ENCODE measurements at regions not wholly inside any gene's neighbourhood (a gene's known extent, or its start where the extent isn't known, plus 50 kb on each side); places are given as distances from the start of the nearest gene placed in this dataset.
"Not testable (repeated sequence)": the region's sequence is repeated elsewhere in the genome, so short reads cannot be mapped to it uniquely, and the experiment has no call there.

GRCh38 chr7:34421526-34421925, 236.5 kb upstream of the NPSR1 start:
- no peaks in the 10 kb centered on the region for H3K27me3 ChIP-seq (ENCODE audit: control insufficient read depth, insufficient read depth, low read length)
- no peaks in the 10 kb centered on the region for H3K9me3 ChIP-seq (ENCODE audit: control insufficient read depth, low read depth, low read length)
- DNase-seq, result no peak
- no peak overlapping the region for H3K27ac ChIP-seq (ENCODE audit: low read length)
- no peaks in the 10 kb centered on the region for H3K36me3 ChIP-seq (ENCODE audit: control insufficient read depth, insufficient read depth, low read length)
- no peak overlapping the region for H3K4me3 ChIP-seq (ENCODE audit: low read length)
- H3K4me1 ChIP-seq (ENCODE audit: control insufficient read depth, insufficient read depth, low read length), result no peaks in the 10 kb centered on the region
- WGBS (ENCODE audit: insufficient coverage, low lambda C conversion rate), result 60% methylated on average over 1 of the region's 1 CpG

GRCh38 chr7:34425194-34425593, 232.8 kb upstream of the NPSR1 start:
- no peak for DNase-seq
- no peak overlapping the region for H3K27ac ChIP-seq (ENCODE audit: low read length)
- WGBS (ENCODE audit: insufficient coverage, low lambda C conversion rate), result no CpG with 5 or more reads among the region's 2 CpGs

GRCh38 chr7:34425631-34426384, 232.2 kb upstream of the NPSR1 start:
- H3K36me3 ChIP-seq (ENCODE audit: control insufficient read depth, insufficient read depth, low read length), result no peaks in the 10 kb centered on the region
- no peaks in the 10 kb centered on the region for H3K27me3 ChIP-seq (ENCODE audit: control insufficient read depth, insufficient read depth, low read length)
- 80% methylated on average over 1 of the region's 2 CpGs for WGBS (ENCODE audit: insufficient coverage, low lambda C conversion rate)

More at GRCh38 chr7:34425194-34425593, 232.8 kb upstream of the NPSR1 start:
- Histone ChIP-seq H3K4me3 (ENCODE audit: low read length) (no peak overlapping the region), H3K36me3 (ENCODE audit: control insufficient read depth, insufficient read depth, low read length) (no peaks in the 10 kb centered on the region), H3K9me3 (ENCODE audit: control insufficient read depth, low read depth, low read length) (no peaks in the 10 kb centered on the region), H3K4me1 (ENCODE audit: control insufficient read depth, insufficient read depth, low read length) (no peaks in the 10 kb centered on the region), H3K27me3 (ENCODE audit: control insufficient read depth, insufficient read depth, low read length) (no peaks in the 10 kb centered on the region)

GRCh38 chr7:34430456-34430855, 227.6 kb upstream of the NPSR1 start:
- no peaks in the 10 kb centered on the region for H3K27me3 ChIP-seq (ENCODE audit: control insufficient read depth, insufficient read depth, low read length)
- H3K27ac ChIP-seq (ENCODE audit: low read length), result no peak overlapping the region
- no CpG with 5 or more reads among the region's 4 CpGs for WGBS (ENCODE audit: insufficient coverage, low lambda C conversion rate)
- no peaks in the 10 kb centered on the region for H3K9me3 ChIP-seq (ENCODE audit: control insufficient read depth, low read depth, low read length)
- no peak for DNase-seq
- no peak overlapping the region for H3K4me3 ChIP-seq (ENCODE audit: low read length)
- no peaks in the 10 kb centered on the region for H3K36me3 ChIP-seq (ENCODE audit: control insufficient read depth, insufficient read depth, low read length)
- no peaks in the 10 kb centered on the region for H3K4me1 ChIP-seq (ENCODE audit: control insufficient read depth, insufficient read depth, low read length)

More at GRCh38 chr7:34425631-34426384, 232.2 kb upstream of the NPSR1 start:
- Histone ChIP-seq H3K27ac (ENCODE audit: low read length) (no peak overlapping the region), H3K9me3 (ENCODE audit: control insufficient read depth, low read depth, low read length) (no peaks in the 10 kb centered on the region), H3K4me3 (ENCODE audit: low read length) (no peak overlapping the region), H3K4me1 (ENCODE audit: control insufficient read depth, insufficient read depth, low read length) (no peaks in the 10 kb centered on the region)
- no peak for DNase-seq

GRCh38 chr7:34438436-34438835, 219.6 kb upstream of the NPSR1 start:
- WGBS (ENCODE audit: insufficient coverage, low lambda C conversion rate), result 84% methylated on average over 3 of the region's 3 CpGs
- no peaks in the 10 kb centered on the region for H3K27me3 ChIP-seq (ENCODE audit: control insufficient read depth, insufficient read depth, low read length)
- H3K9me3 ChIP-seq (ENCODE audit: control insufficient read depth, low read depth, low read length), result no peaks in the 10 kb centered on the region

GRCh38 chr7:34445653-34446052, 212.4 kb upstream of the NPSR1 start:
- no peak overlapping the region for H3K27ac ChIP-seq (ENCODE audit: low read length)
- no CpG with 5 or more reads among the region's 3 CpGs for WGBS (ENCODE audit: insufficient coverage, low lambda C conversion rate)
- no peak for DNase-seq
- no peak overlapping the region for H3K4me3 ChIP-seq (ENCODE audit: low read length)
- H3K9me3 ChIP-seq (ENCODE audit: control insufficient read depth, low read depth, low read length), result no peaks in the 10 kb centered on the region
- H3K36me3 ChIP-seq (ENCODE audit: control insufficient read depth, insufficient read depth, low read length), result no peaks in the 10 kb centered on the region
- H3K27me3 ChIP-seq (ENCODE audit: control insufficient read depth, insufficient read depth, low read length), result no peaks in the 10 kb centered on the region
- H3K4me1 ChIP-seq (ENCODE audit: control insufficient read depth, insufficient read depth, low read length), result no peaks in the 10 kb centered on the region

More at GRCh38 chr7:34438436-34438835, 219.6 kb upstream of the NPSR1 start:
- no peak overlapping the region for H3K4me3 ChIP-seq (ENCODE audit: low read length)
- H3K36me3 ChIP-seq (ENCODE audit: control insufficient read depth, insufficient read depth, low read length), result no peaks in the 10 kb centered on the region
- no peak for DNase-seq
- H3K4me1 ChIP-seq (ENCODE audit: control insufficient read depth, insufficient read depth, low read length), result no peaks in the 10 kb centered on the region
- no peak overlapping the region for H3K27ac ChIP-seq (ENCODE audit: low read length)

- not testable (repeated sequence) for H3K4me1 ChIP-seq (ENCODE audit: control insufficient read depth, insufficient read depth, low read length); H3K9me3 ChIP-seq (ENCODE audit: control insufficient read depth, low read depth, low read length); H3K27me3 ChIP-seq (ENCODE audit: control insufficient read depth, insufficient read depth, low read length); H3K4me3 ChIP-seq (ENCODE audit: low read length); DNase-seq; H3K27ac ChIP-seq (ENCODE audit: low read length); H3K36me3 ChIP-seq (ENCODE audit: control insufficient read depth, insufficient read depth, low read length)
- WGBS (ENCODE audit: insufficient coverage, low lambda C conversion rate), result no CpG with 5 or more reads among the region's 2 CpGs
These were observed 209.5 kb upstream of the NPSR1 start for GRCh38 chr7:34448531-34448930.

GRCh38 chr7:34449765-34450164, 208.3 kb upstream of the NPSR1 start:
- no peak for DNase-seq
- no peaks in the 10 kb centered on the region for H3K9me3 ChIP-seq (ENCODE audit: control insufficient read depth, low read depth, low read length)
- no peaks in the 10 kb centered on the region for H3K27me3 ChIP-seq (ENCODE audit: control insufficient read depth, insufficient read depth, low read length)
- no peak overlapping the region for H3K4me3 ChIP-seq (ENCODE audit: low read length)
- WGBS (ENCODE audit: insufficient coverage, low lambda C conversion rate), result 100% methylated on average over 1 of the region's 1 CpG
- no peaks in the 10 kb centered on the region for H3K36me3 ChIP-seq (ENCODE audit: control insufficient read depth, insufficient read depth, low read length)
- H3K27ac ChIP-seq (ENCODE audit: low read length), result no peak overlapping the region
- no peaks in the 10 kb centered on the region for H3K4me1 ChIP-seq (ENCODE audit: control insufficient read depth, insufficient read depth, low read length)

GRCh38 chr7:34451183-34451582, 206.8 kb upstream of the NPSR1 start:
- no peak overlapping the region for H3K4me3 ChIP-seq (ENCODE audit: low read length)
- no peaks in the 10 kb centered on the region for H3K9me3 ChIP-seq (ENCODE audit: control insufficient read depth, low read depth, low read length)
- no peaks in the 10 kb centered on the region for H3K36me3 ChIP-seq (ENCODE audit: control insufficient read depth, insufficient read depth, low read length)
- H3K27me3 ChIP-seq (ENCODE audit: control insufficient read depth, insufficient read depth, low read length), result no peaks in the 10 kb centered on the region
- 100% methylated on average over 1 of the region's 1 CpG for WGBS (ENCODE audit: insufficient coverage, low lambda C conversion rate)
- H3K27ac ChIP-seq (ENCODE audit: low read length), result no peak overlapping the region
- H3K4me1 ChIP-seq (ENCODE audit: control insufficient read depth, insufficient read depth, low read length), result no peaks in the 10 kb centered on the region
- no peak for DNase-seq

- H3K36me3 ChIP-seq (ENCODE audit: control insufficient read depth, insufficient read depth, low read length), result no peaks in the 10 kb centered on the region
These were observed 206.1 kb upstream of the NPSR1 start for GRCh38 chr7:34451923-34452322.

GRCh38 chr7:34452363-34452762, 205.7 kb upstream of the NPSR1 start:
- DNase-seq, result no peak
- 97% methylated on average over 5 of the region's 7 CpGs for WGBS (ENCODE audit: insufficient coverage, low lambda C conversion rate)
- Histone ChIP-seq H3K4me3 (ENCODE audit: low read length) (no peak overlapping the region), H3K36me3 (ENCODE audit: control insufficient read depth, insufficient read depth, low read length) (no peaks in the 10 kb centered on the region), H3K9me3 (ENCODE audit: control insufficient read depth, low read depth, low read length) (no peaks in the 10 kb centered on the region), H3K27me3 (ENCODE audit: control insufficient read depth, insufficient read depth, low read length) (no peaks in the 10 kb centered on the region), H3K27ac (ENCODE audit: low read length) (no peak overlapping the region), H3K4me1 (ENCODE audit: control insufficient read depth, insufficient read depth, low read length) (no peaks in the 10 kb centered on the region)

More at GRCh38 chr7:34451923-34452322, 206.1 kb upstream of the NPSR1 start:
- H3K9me3 ChIP-seq (ENCODE audit: control insufficient read depth, low read depth, low read length), result no peaks in the 10 kb centered on the region
- 10% methylated on average over 2 of the region's 3 CpGs for WGBS (ENCODE audit: insufficient coverage, low lambda C conversion rate)
- no peak overlapping the region for H3K27ac ChIP-seq (ENCODE audit: low read length)
- no peaks in the 10 kb centered on the region for H3K4me1 ChIP-seq (ENCODE audit: control insufficient read depth, insufficient read depth, low read length)
- no peaks in the 10 kb centered on the region for H3K27me3 ChIP-seq (ENCODE audit: control insufficient read depth, insufficient read depth, low read length)
- DNase-seq, result peak; percentile 64 to 88
- no peak overlapping the region for H3K4me3 ChIP-seq (ENCODE audit: low read length)
